Left lobe of liver (tissue), 2 donors: ENCODE measurements at regions not wholly inside any gene's neighbourhood (a gene's known extent, or its start where the extent isn't known, plus 50 kb on each side); places are given as distances from the start of the nearest gene placed in this dataset.

Experiments used
- ATAC-seq: fragments of 200-7000 bp; cut with Tn5 transposase; one replicate; pipeline ENCODE4 v1.9.1; 2020; ENCODE audit warnings: mild to moderate bottlenecking, moderate library complexity
- DNase-seq: peaks from one replicate; pipeline ENCODE4 v3.0.0-alpha.2; 2020; ENCODE audit warnings: low spot score
- donor health status: DM: no; HTN: no; CAD: no; lungs with moderate emphysema.
- donor health status: DM: no; HTN: yes; CAD: no.

- DNase-seq (no peak), ATAC-seq (no peak)
Measured at GRCh38 chr4:32436816-32437215, 1716.6 kb downstream of the PCDH7 start.

GRCh38 chr4:32440391-32440790 lies 1720.2 kb downstream of the PCDH7 start:
- ATAC-seq = no peak
- DNase-seq = no peak

- DNase-seq = no peak
- ATAC-seq = no peak
Measured at GRCh38 chr4:32454482-32454881, 1734.3 kb downstream of the PCDH7 start.

- no peak for DNase-seq
- ATAC-seq = no peak
Measured at GRCh38 chr4:32455231-32455630, 1735.1 kb downstream of the PCDH7 start.

- no peak for DNase-seq
- ATAC-seq = no peak
Measured at GRCh38 chr4:32460972-32461371, 1740.8 kb downstream of the PCDH7 start.

- ATAC-seq = peak; percentile 91
- peak; percentile 47 for DNase-seq
Measured at GRCh38 chr4:32462944-32463343, 1742.8 kb downstream of the PCDH7 start.

- DNase-seq (no peak), ATAC-seq (peak; percentile 47)
Measured at GRCh38 chr4:32470087-32470585, 1750.0 kb downstream of the PCDH7 start.

GRCh38 chr4:32472918-32473317 lies 1752.7 kb downstream of the PCDH7 start:
- DNase-seq = no peak
- no peak for ATAC-seq

- no peak for DNase-seq
- ATAC-seq = peak; percentile 97
Measured at GRCh38 chr4:32475710-32476109, 1755.5 kb downstream of the PCDH7 start.

GRCh38 chr4:32477518-32477917 lies 1757.3 kb downstream of the PCDH7 start:
- ATAC-seq (no peak), DNase-seq (no peak)

- ATAC-seq = no peak
- no peak for DNase-seq
Measured at GRCh38 chr4:32485956-32486355, 1765.8 kb downstream of the PCDH7 start.

- DNase-seq (no peak), ATAC-seq (no peak)
Measured at GRCh38 chr4:32488690-32489089, 1768.5 kb downstream of the PCDH7 start.

- no peak for ATAC-seq
- no peak for DNase-seq
Measured at GRCh38 chr4:32499171-32499570, 1779.0 kb downstream of the PCDH7 start.

- DNase-seq (no peak), ATAC-seq (no peak)
Measured at GRCh38 chr4:32503241-32503640, 1783.1 kb downstream of the PCDH7 start.

- DNase-seq (no peak), ATAC-seq (peak; percentile 44)
Measured at GRCh38 chr4:32506067-32506466, 1785.9 kb downstream of the PCDH7 start.

GRCh38 chr4:32519060-32519459 lies 1798.9 kb downstream of the PCDH7 start:
- DNase-seq (no peak), ATAC-seq (no peak)

- ATAC-seq (no peak), DNase-seq (no peak)
Measured at GRCh38 chr4:32525420-32525819, 1805.3 kb downstream of the PCDH7 start.

- peak; percentile 45 for ATAC-seq
Measured at GRCh38 chr4:32544846-32545245, 1824.7 kb downstream of the PCDH7 start.

GRCh38 chr4:32551943-32552342 lies 1831.8 kb downstream of the PCDH7 start:
- DNase-seq = no peak

More at GRCh38 chr4:32544846-32545245, 1824.7 kb downstream of the PCDH7 start:
- no peak for DNase-seq

GRCh38 chr4:32560306-32560705 lies 1840.1 kb downstream of the PCDH7 start:
- peak; percentile 51 for ATAC-seq
- no peak for DNase-seq

More at GRCh38 chr4:32551943-32552342, 1831.8 kb downstream of the PCDH7 start:
- no peak for ATAC-seq

- ATAC-seq = no peak
Measured at GRCh38 chr4:32562010-32562409, 1841.8 kb downstream of the PCDH7 start.

GRCh38 chr4:32564626-32565025 lies 1844.5 kb downstream of the PCDH7 start:
- DNase-seq (no peak), ATAC-seq (no peak)

More at GRCh38 chr4:32562010-32562409, 1841.8 kb downstream of the PCDH7 start:
- DNase-seq = no peak

- no peak for DNase-seq
- ATAC-seq = peak; percentile 19
Measured at GRCh38 chr4:32569861-32570260, 1849.7 kb downstream of the PCDH7 start.
